ENCODE measurements at regions not wholly inside any gene's neighbourhood (a gene's known extent, or its start where the extent isn't known, plus 50 kb on each side); places are given as distances from the start of the nearest gene placed in this dataset.
"Not testable (repeated sequence)": the region's sequence is repeated elsewhere in the genome, so short reads cannot be mapped to it uniquely, and the experiment has no call there.

GRCh38 chr6:22770054-22770453 is 200.7 kb downstream of the HDGFL1 start (continued):
- TF ChIP-seq MLX (CRISPR knock-in tag; IDR thresholded peaks at IDR 0.05) (no peak), IRX3 (CRISPR knock-in tag; IDR thresholded peaks at IDR 0.05; ENCODE audit: borderline replicate concordance, low read depth) (no peak)

GRCh38 chr6:22774129-22774528 is 204.8 kb downstream of the HDGFL1 start:
- Histone ChIP-seq H3K4me2 (ENCODE audit: low read depth, low read length) (no peak overlapping the region), H3K27me3 (ENCODE audit: control insufficient read depth in 1 of 2, insufficient read depth in 2 of 2, low read length in 2 of 2) (no peaks in the 10 kb centered on the region), H3K27ac (ENCODE audit: extremely low read length, insufficient read depth, low read length) (no peak overlapping the region), H3K36me3 (replicated peaks in 1 of 2; ENCODE audit: control insufficient read depth in 1 of 2, insufficient read depth in 2 of 2, low read length in 2 of 2) (no peaks in the 10 kb centered on the region), H3K4me3 (replicated peaks in 1 of 3; ENCODE audit: insufficient read depth in 1 of 3, low read depth in 2 of 3, low read length in 3 of 3) (no peak overlapping the region), H3K79me2 (ENCODE audit: insufficient read depth, low read length) (no peaks in the 10 kb centered on the region), H3K4me1 (ENCODE audit: insufficient read depth, low read length) (no peaks in the 10 kb centered on the region), H2AFZ (ENCODE audit: low read length) (no peak overlapping the region), H3K9ac (ENCODE audit: insufficient read depth, low read depth, low read length) (no peak overlapping the region), H3K9me3 (ENCODE audit: low read length) (peaks cover 96% of the 10 kb centered on the region), H4K20me1 (ENCODE audit: insufficient read depth, low read length) (no peaks in the 10 kb centered on the region)
- CTCF ChIA-PET (ENCODE audit: low intra/inter-chr PET ratio, low total read pairs) = no interaction called here
- FAIRE-seq (no peak), ATAC-seq (no peak), DNase-seq (ENCODE audit: low spot score) (no peak)
- POLR2A ChIA-PET = no interaction called here
- in situ Hi-C loops (cut with HindIII; ENCODE audit: extremely low pct_ligation_motif_present, low pct_unique_long_range_greater_than_20kb) (no loop called here), intact Hi-C loops (cut with micrococcal nuclease; ENCODE audit: unreplicated experiment) (no loop called here)
- 3% methylated on average over 2 of the region's 2 CpGs for WGBS (ENCODE audit: low lambda C conversion rate)
- no peak for TF ChIP-seq MAFK (conservative IDR thresholded peaks at IDR 0.05 in 1 of 2, IDR thresholded peaks at IDR 0.05 in 1 of 2; ENCODE audit: low read length in 2 of 2)
- no peak for TF ChIP-seq ATF7 (IDR thresholded peaks at IDR 0.05)
- TF ChIP-seq ATF7 (CRISPR knock-in tag; IDR thresholded peaks at IDR 0.05) = no peak
- TF ChIP-seq ZNF180 (CRISPR knock-in tag; IDR thresholded peaks at IDR 0.05; ENCODE audit: borderline replicate concordance, low read depth) = no peak
- no peak for TF ChIP-seq CC2D1A (CRISPR knock-in tag; IDR thresholded peaks at IDR 0.05)
- no peak for TF ChIP-seq MLX (CRISPR knock-in tag; IDR thresholded peaks at IDR 0.05)
- TF ChIP-seq ZNF674 (CRISPR knock-in tag; IDR thresholded peaks at IDR 0.05; ENCODE audit: low read depth) = no peak
- no peak for TF ChIP-seq NCOA2 (CRISPR knock-in tag; IDR thresholded peaks at IDR 0.05)
- TF ChIP-seq BRF2 (CRISPR knock-in tag; IDR thresholded peaks at IDR 0.05) = no peak
- BruUV-seq (replicated peaks) = no TSS peak

- intact Hi-C loops (cut with micrococcal nuclease; ENCODE audit: unreplicated experiment); H3K79me2 ChIP-seq (ENCODE audit: insufficient read depth, low read length); H2AFZ ChIP-seq (ENCODE audit: low read length); H4K20me1 ChIP-seq (ENCODE audit: insufficient read depth, low read length); POLR2A ChIA-PET; H3K27ac ChIP-seq (ENCODE audit: extremely low read length, insufficient read depth, low read length); CTCF ChIA-PET (ENCODE audit: low intra/inter-chr PET ratio, low total read pairs); H3K4me1 ChIP-seq (ENCODE audit: insufficient read depth, low read length); FAIRE-seq; H3K36me3 ChIP-seq (replicated peaks in 1 of 2; ENCODE audit: control insufficient read depth in 1 of 2, insufficient read depth in 2 of 2, low read length in 2 of 2); H3K27me3 ChIP-seq (ENCODE audit: control insufficient read depth in 1 of 2, insufficient read depth in 2 of 2, low read length in 2 of 2); BruUV-seq (replicated peaks); H3K4me2 ChIP-seq (ENCODE audit: low read depth, low read length); DNase-seq (ENCODE audit: low spot score); in situ Hi-C loops (cut with HindIII; ENCODE audit: extremely low pct_ligation_motif_present, low pct_unique_long_range_greater_than_20kb); H3K4me3 ChIP-seq (replicated peaks in 1 of 3; ENCODE audit: insufficient read depth in 1 of 3, low read depth in 2 of 3, low read length in 3 of 3); H3K9ac ChIP-seq (ENCODE audit: insufficient read depth, low read depth, low read length); ATAC-seq: not testable (repeated sequence)
- H3K9me3 ChIP-seq (ENCODE audit: low read length) = peaks cover 88% of the 10 kb centered on the region
- WGBS (ENCODE audit: low lambda C conversion rate) = 0% methylated on average over 1 of the region's 1 CpG
Observed at GRCh38 chr6:22778438-22778837, 209.1 kb downstream of the HDGFL1 start.

Data from HepG2 (cell line).